Right hindlimb (tissue), 1 donor: ENCODE measurements at regions not wholly inside any gene's neighbourhood (a gene's known extent, or its start where the extent isn't known, plus 50 kb on each side); places are given as distances from the start of the nearest gene placed in this dataset.

Source experiments
- DNase-seq: peaks from one replicate; pipeline ENCODE4 v3.0.0-alpha.2; 2018

GRCh38 chr12:46445551-46446235 is 73.1 kb upstream of the SLC38A2 start:
- DNase-seq = no peak

GRCh38 chr12:46445093-46445492 is 72.5 kb upstream of the SLC38A2 start:
- DNase-seq = no peak

GRCh38 chr12:46443594-46444263 is 71.2 kb upstream of the SLC38A2 start:
- DNase-seq = no peak

GRCh38 chr12:46442738-46443137 is 70.2 kb upstream of the SLC38A2 start:
- no peak for DNase-seq

GRCh38 chr12:46442239-46442638 is 69.7 kb upstream of the SLC38A2 start:
- no peak for DNase-seq

- DNase-seq = no peak
These were observed 67.4 kb upstream of the SLC38A2 start for GRCh38 chr12:46439793-46440511.

- no peak for DNase-seq
These were observed 66.2 kb upstream of the SLC38A2 start for GRCh38 chr12:46438719-46439319.

- DNase-seq = no peak
These were observed 65.7 kb upstream of the SLC38A2 start for GRCh38 chr12:46438256-46438655.

- no peak for DNase-seq
These were observed 64.9 kb upstream of the SLC38A2 start for GRCh38 chr12:46437469-46437868.

- no peak for DNase-seq
These were observed 64.2 kb upstream of the SLC38A2 start for GRCh38 chr12:46436747-46437146.

- DNase-seq = no peak
These were observed 63.1 kb upstream of the SLC38A2 start for GRCh38 chr12:46435625-46436024.

GRCh38 chr12:46435029-46435428 is 62.5 kb upstream of the SLC38A2 start:
- DNase-seq = no peak

GRCh38 chr12:46433829-46434228 is 61.3 kb upstream of the SLC38A2 start:
- DNase-seq = no peak

GRCh38 chr12:46432325-46432724 is 59.8 kb upstream of the SLC38A2 start:
- no peak for DNase-seq

GRCh38 chr12:46430340-46430948 is 57.9 kb upstream of the SLC38A2 start:
- no peak for DNase-seq
